ENCODE measurements at regions not wholly inside any gene's neighbourhood (a gene's known extent, or its start where the extent isn't known, plus 50 kb on each side); places are given as distances from the start of the nearest gene placed in this dataset.

DNA sequence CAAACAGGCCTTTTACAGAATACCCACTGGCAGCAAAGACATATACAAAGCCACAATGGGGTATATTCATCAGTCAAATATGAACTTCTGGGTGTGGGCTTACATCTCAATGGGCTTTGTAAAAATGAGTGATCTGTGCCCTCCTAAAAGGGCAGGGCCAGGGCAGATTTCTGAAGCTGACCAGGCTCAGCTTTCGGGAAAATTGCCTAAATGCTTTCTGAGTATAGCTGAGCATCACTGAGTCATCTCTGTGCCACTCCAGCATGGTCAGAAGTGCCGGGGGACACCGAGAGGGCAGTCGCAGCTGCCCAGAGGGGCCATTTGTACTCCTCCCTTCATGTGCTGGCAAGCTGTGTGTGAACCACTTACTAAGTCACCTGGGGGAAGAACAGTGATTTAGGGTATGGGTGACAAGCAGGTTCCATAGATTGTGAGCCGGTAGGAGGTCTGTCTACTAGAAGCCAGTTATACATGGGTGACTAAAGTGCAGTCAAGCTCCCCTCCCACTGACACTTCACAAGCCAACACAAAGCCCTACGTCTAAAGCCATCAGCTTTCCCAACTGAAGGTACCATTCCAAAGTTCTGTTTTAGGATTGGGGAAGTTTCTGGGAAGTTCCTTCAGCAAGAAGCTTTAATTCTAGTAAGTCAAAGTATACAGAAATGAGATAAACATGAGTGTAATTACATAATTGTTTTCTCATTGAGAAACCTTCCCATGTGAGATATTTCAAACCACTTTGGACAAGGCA lies 147.6 kb upstream of the TAB2 start:
- Histone ChIP-seq H3F3A (replicated peaks; ENCODE audit: low read depth) (no peaks in the 10 kb centered on the region), H3K27me3 (ENCODE audit: insufficient read depth) (no peaks in the 10 kb centered on the region), H3K36me3 (ENCODE audit: insufficient read depth) (no peaks in the 10 kb centered on the region), H3K4me2 (no peak overlapping the region), H4K20me1 (replicated peaks; ENCODE audit: insufficient read depth) (no peaks in the 10 kb centered on the region), H3K4me1 (ENCODE audit: insufficient read depth) (no peaks in the 10 kb centered on the region), H3K79me2 (replicated peaks; ENCODE audit: insufficient read depth) (no peaks in the 10 kb centered on the region), H3K4me3 (no peak overlapping the region), H3K27ac (ENCODE audit: low read depth) (no peak overlapping the region), H2AFZ (no peak overlapping the region), H3K9me2 (ENCODE audit: insufficient read depth) (no peaks in the 10 kb centered on the region)
- Mint-ChIP-seq H3K27ac (no peak overlapping the region), H3K4me3 (no peak overlapping the region), H3K36me3 (ENCODE audit: low read depth) (no peaks in the 10 kb centered on the region; the same call in 2 of the 3 replicates), H3K9me3 (no peaks in the 10 kb centered on the region), H3K4me1 (no peaks in the 10 kb centered on the region; the same call in 2 of the 3 replicates), H3K27me3 (ENCODE audit: insufficient read depth, low read depth, poor library complexity) (peaks cover 2% of the 10 kb centered on the region)
- DNase-seq (ENCODE audit: low spot score) (no peak), ATAC-seq (no peak)
- TF ChIP-seq CREB1 (CRISPR knock-in tag; IDR thresholded peaks at IDR 0.05; ENCODE audit: low read depth) (no peak), NANOG (IDR thresholded peaks at IDR 0.05; ENCODE audit: borderline replicate concordance) (no peak), ZNF114 (CRISPR knock-in tag; IDR thresholded peaks at IDR 0.05) (no peak), STAT1 (IDR thresholded peaks at IDR 0.05; ENCODE audit: unreplicated experiment) (no peak), POLR2AphosphoS5 (IDR thresholded peaks at IDR 0.05; ENCODE audit: low read depth) (no peak), JUNB (IDR thresholded peaks at IDR 0.05; ENCODE audit: unreplicated experiment) (no peak), ZNF331 (CRISPR knock-in tag; IDR thresholded peaks at IDR 0.05; ENCODE audit: low read depth) (no peak), EZH2phosphoT487 (IDR thresholded peaks at IDR 0.05; ENCODE audit: unreplicated experiment) (no peak)
- TF ChIP-seq, protein P1, sequence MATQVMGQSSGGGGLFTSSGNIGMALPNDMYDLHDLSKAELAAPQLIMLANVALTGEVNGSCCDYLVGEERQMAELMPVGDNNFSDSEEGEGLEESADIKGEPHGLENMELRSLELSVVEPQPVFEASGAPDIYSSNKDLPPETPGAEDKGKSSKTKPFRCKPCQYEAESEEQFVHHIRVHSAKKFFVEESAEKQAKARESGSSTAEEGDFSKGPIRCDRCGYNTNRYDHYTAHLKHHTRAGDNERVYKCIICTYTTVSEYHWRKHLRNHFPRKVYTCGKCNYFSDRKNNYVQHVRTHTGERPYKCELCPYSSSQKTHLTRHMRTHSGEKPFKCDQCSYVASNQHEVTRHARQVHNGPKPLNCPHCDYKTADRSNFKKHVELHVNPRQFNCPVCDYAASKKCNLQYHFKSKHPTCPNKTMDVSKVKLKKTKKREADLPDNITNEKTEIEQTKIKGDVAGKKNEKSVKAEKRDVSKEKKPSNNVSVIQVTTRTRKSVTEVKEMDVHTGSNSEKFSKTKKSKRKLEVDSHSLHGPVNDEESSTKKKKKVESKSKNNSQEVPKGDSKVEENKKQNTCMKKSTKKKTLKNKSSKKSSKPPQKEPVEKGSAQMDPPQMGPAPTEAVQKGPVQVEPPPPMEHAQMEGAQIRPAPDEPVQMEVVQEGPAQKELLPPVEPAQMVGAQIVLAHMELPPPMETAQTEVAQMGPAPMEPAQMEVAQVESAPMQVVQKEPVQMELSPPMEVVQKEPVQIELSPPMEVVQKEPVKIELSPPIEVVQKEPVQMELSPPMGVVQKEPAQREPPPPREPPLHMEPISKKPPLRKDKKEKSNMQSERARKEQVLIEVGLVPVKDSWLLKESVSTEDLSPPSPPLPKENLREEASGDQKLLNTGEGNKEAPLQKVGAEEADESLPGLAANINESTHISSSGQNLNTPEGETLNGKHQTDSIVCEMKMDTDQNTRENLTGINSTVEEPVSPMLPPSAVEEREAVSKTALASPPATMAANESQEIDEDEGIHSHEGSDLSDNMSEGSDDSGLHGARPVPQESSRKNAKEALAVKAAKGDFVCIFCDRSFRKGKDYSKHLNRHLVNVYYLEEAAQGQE (IDR thresholded peaks at IDR 0.05; ENCODE audit: unreplicated experiment), result no peak
- TF ChIP-seq, protein P2, sequence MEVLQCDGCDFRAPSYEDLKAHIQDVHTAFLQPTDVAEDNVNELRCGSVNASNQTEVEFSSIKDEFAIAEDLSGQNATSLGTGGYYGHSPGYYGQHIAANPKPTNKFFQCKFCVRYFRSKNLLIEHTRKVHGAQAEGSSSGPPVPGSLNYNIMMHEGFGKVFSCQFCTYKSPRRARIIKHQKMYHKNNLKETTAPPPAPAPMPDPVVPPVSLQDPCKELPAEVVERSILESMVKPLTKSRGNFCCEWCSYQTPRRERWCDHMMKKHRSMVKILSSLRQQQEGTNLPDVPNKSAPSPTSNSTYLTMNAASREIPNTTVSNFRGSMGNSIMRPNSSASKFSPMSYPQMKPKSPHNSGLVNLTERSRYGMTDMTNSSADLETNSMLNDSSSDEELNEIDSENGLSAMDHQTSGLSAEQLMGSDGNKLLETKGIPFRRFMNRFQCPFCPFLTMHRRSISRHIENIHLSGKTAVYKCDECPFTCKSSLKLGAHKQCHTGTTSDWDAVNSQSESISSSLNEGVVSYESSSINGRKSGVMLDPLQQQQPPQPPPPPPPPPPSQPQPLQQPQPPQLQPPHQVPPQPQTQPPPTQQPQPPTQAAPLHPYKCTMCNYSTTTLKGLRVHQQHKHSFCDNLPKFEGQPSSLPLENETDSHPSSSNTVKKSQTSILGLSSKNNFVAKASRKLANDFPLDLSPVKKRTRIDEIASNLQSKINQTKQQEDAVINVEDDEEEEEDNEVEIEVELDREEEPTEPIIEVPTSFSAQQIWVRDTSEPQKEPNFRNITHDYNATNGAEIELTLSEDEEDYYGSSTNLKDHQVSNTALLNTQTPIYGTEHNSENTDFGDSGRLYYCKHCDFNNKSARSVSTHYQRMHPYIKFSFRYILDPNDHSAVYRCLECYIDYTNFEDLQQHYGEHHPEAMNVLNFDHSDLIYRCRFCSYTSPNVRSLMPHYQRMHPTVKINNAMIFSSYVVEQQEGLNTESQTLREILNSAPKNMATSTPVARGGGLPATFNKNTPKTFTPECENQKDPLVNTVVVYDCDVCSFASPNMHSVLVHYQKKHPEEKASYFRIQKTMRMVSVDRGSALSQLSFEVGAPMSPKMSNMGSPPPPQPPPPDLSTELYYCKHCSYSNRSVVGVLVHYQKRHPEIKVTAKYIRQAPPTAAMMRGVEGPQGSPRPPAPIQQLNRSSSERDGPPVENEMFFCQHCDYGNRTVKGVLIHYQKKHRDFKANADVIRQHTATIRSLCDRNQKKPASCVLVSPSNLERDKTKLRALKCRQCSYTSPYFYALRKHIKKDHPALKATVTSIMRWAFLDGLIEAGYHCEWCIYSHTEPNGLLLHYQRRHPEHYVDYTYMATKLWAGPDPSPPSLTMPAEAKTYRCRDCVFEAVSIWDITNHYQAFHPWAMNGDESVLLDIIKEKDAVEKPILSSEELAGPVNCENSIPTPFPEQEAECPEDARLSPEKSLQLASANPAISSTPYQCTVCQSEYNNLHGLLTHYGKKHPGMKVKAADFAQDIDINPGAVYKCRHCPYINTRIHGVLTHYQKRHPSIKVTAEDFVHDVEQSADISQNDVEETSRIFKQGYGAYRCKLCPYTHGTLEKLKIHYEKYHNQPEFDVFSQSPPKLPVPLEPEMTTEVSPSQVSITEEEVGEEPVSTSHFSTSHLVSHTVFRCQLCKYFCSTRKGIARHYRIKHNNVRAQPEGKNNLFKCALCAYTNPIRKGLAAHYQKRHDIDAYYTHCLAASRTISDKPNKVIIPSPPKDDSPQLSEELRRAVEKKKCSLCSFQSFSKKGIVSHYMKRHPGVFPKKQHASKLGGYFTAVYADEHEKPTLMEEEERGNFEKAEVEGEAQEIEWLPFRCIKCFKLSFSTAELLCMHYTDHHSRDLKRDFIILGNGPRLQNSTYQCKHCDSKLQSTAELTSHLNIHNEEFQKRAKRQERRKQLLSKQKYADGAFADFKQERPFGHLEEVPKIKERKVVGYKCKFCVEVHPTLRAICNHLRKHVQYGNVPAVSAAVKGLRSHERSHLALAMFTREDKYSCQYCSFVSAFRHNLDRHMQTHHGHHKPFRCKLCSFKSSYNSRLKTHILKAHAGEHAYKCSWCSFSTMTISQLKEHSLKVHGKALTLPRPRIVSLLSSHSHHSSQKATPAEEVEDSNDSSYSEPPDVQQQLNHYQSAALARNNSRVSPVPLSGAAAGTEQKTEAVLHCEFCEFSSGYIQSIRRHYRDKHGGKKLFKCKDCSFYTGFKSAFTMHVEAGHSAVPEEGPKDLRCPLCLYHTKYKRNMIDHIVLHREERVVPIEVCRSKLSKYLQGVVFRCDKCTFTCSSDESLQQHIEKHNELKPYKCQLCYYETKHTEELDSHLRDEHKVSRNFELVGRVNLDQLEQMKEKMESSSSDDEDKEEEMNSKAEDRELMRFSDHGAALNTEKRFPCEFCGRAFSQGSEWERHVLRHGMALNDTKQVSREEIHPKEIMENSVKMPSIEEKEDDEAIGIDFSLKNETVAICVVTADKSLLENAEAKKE (CRISPR knock-in tag; IDR thresholded peaks at IDR 0.05), result no peak
- TF ChIP-seq, protein P3, sequence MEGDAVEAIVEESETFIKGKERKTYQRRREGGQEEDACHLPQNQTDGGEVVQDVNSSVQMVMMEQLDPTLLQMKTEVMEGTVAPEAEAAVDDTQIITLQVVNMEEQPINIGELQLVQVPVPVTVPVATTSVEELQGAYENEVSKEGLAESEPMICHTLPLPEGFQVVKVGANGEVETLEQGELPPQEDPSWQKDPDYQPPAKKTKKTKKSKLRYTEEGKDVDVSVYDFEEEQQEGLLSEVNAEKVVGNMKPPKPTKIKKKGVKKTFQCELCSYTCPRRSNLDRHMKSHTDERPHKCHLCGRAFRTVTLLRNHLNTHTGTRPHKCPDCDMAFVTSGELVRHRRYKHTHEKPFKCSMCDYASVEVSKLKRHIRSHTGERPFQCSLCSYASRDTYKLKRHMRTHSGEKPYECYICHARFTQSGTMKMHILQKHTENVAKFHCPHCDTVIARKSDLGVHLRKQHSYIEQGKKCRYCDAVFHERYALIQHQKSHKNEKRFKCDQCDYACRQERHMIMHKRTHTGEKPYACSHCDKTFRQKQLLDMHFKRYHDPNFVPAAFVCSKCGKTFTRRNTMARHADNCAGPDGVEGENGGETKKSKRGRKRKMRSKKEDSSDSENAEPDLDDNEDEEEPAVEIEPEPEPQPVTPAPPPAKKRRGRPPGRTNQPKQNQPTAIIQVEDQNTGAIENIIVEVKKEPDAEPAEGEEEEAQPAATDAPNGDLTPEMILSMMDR (conservative IDR thresholded peaks at IDR 0.05; ENCODE audit: low read depth in 2 of 2), result no peak
